OCI-M1 (cell line): ENCODE measurements at regions not wholly inside any gene's neighbourhood (a gene's known extent, or its start where the extent isn't known, plus 50 kb on each side); places are given as distances from the start of the nearest gene placed in this dataset.

Source experiments
- DNase-seq: peaks from one replicate; lab custom pipeline; 2025; lab: John Stamatoyannopoulos, UW

GRCh38 chr2:2641541-2642410, 310.7 kb upstream of the MYT1L start:
- no peak for DNase-seq

GRCh38 chr2:2640818-2641217, 309.7 kb upstream of the MYT1L start:
- DNase-seq = no peak

- no peak for DNase-seq
Observed at GRCh38 chr2:2640371-2640770, 309.3 kb upstream of the MYT1L start.

- DNase-seq = no peak
Observed at GRCh38 chr2:2639251-2640139, 308.4 kb upstream of the MYT1L start.

GRCh38 chr2:2638547-2639220, 307.6 kb upstream of the MYT1L start:
- DNase-seq = no peak

GRCh38 chr2:2636813-2637212, 305.7 kb upstream of the MYT1L start:
- DNase-seq = no peak

- DNase-seq = no peak
Observed at GRCh38 chr2:2635025-2635528, 304.0 kb upstream of the MYT1L start.

GRCh38 chr2:2633017-2633416, 301.9 kb upstream of the MYT1L start:
- DNase-seq = no peak

- no peak for DNase-seq
Observed at GRCh38 chr2:2623939-2624338, 292.9 kb upstream of the MYT1L start.

- no peak for DNase-seq
Observed at GRCh38 chr2:2621855-2622254, 290.8 kb upstream of the MYT1L start.

GRCh38 chr2:2620604-2621003, 289.5 kb upstream of the MYT1L start:
- DNase-seq = no peak

GRCh38 chr2:2619995-2620394, 288.9 kb upstream of the MYT1L start:
- DNase-seq = no peak

GRCh38 chr2:2614452-2614851, 283.4 kb upstream of the MYT1L start:
- DNase-seq = no peak

- peak; percentile 91 for DNase-seq
Observed at GRCh38 chr2:2613279-2614199, 282.5 kb upstream of the MYT1L start.

- DNase-seq = no peak
Observed at GRCh38 chr2:2610751-2611150, 279.7 kb upstream of the MYT1L start.

- DNase-seq = no peak
Observed at GRCh38 chr2:2600366-2600765, 269.3 kb upstream of the MYT1L start.

- no peak for DNase-seq
Observed at GRCh38 chr2:2599441-2599840, 268.4 kb upstream of the MYT1L start.

- no peak for DNase-seq
Observed at GRCh38 chr2:2597712-2598111, 266.6 kb upstream of the MYT1L start.

- no peak for DNase-seq
Observed at GRCh38 chr2:2591542-2591940, 260.5 kb upstream of the MYT1L start.

- DNase-seq = no peak
Observed at GRCh38 chr2:2590841-2591541, 259.9 kb upstream of the MYT1L start.

GRCh38 chr2:2590141-2590540, 259.1 kb upstream of the MYT1L start:
- DNase-seq = no peak
